Hippocampal formation (tissue), 2 donors: ENCODE measurements at regions not wholly inside any gene's neighbourhood (a gene's known extent, or its start where the extent isn't known, plus 50 kb on each side); places are given as distances from the start of the nearest gene placed in this dataset.

Experiments used
- DNase-seq, 2 donors: peaks; one replicate each; lab custom pipeline; 2025; lab: John Stamatoyannopoulos, UW

GRCh38 chr1:58136387-58136786 lies 410.1 kb downstream of the OMA1 start:
- no peak for DNase-seq

- no peak for DNase-seq
Observed at GRCh38 chr1:58135821-58136321, 410.7 kb downstream of the OMA1 start.

GRCh38 chr1:58133562-58133961 lies 413.0 kb downstream of the OMA1 start:
- DNase-seq: no peak

- no peak for DNase-seq
Observed at GRCh38 chr1:58123051-58123450, 423.5 kb downstream of the OMA1 start.

GRCh38 chr1:58119971-58120370 lies 426.6 kb downstream of the OMA1 start:
- DNase-seq: no peak

DNA sequence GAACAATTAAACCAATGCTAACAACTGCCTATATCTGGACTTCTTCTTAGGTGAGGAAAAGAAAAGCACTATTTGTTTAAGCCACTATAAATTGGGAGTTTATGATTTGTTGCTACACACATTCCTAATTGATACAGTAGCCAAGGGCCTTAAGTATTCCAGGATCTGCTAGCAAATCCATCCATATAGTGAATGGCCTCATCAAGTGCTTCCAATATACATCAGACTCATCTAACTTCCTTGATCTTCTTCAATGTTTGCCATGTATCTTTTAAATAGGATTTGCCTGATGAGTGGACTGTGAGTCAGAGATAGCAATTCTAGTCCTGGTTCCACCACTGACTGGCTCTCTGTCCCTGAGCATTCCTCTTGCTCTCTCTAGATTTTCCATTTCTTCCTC lies 430.2 kb downstream of the OMA1 start:
- no peak for DNase-seq

DNA sequence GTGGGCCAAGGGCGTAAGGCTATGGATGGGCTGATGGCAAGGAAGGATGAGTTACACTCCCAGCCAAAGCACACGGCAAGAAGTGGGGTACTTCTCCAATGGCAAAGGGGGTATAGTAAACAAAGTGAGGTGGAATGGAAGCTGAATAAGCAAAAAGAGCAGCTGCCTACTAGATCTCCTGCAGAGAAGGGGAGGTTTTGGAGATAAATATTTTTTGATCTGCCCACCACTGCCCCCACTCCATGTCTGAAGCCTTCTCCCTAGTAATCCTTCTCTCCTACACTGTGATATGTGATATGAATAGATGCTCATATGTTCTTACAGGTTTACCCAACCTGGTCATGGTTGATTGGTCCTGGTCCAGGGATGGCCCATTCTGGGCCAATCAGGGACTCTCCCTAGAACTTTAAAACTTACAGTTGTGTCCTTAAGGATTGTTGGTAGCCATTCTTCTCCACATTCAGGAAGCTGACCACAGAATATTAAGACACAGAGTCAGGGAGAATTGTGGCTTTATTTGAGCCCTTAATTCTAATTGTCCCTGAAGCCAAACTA lies 436.8 kb downstream of the OMA1 start:
- no peak for DNase-seq

- DNase-seq: no peak
Observed at GRCh38 chr1:58108783-58109182, 437.7 kb downstream of the OMA1 start.

DNA sequence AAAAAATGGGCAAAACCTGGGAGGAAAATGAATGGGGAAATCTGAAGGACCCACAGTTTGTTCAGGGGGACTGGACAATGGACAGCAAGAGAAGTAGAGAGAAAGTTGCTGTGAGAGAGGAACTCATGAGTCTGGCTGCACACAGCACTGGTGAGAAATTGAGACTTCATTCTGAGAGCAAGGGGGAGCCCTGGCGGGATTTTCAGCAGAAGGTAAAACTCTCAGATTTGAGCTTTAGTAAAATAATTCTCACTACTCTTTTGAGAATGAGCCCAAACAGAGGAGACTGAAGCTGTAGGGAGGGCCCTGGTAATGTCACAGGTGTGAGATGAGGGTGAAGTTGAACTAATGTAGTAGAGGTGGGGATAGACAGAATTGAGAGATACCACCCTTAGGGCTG lies 438.6 kb downstream of the OMA1 start:
- no peak for DNase-seq

GRCh38 chr1:58104960-58105359 lies 441.6 kb downstream of the OMA1 start:
- DNase-seq: no peak

- no peak for DNase-seq
Observed at GRCh38 chr1:58096714-58097113, 449.8 kb downstream of the OMA1 start.

- DNase-seq: no peak
Observed at GRCh38 chr1:58095183-58095582, 451.3 kb downstream of the OMA1 start.

DNA sequence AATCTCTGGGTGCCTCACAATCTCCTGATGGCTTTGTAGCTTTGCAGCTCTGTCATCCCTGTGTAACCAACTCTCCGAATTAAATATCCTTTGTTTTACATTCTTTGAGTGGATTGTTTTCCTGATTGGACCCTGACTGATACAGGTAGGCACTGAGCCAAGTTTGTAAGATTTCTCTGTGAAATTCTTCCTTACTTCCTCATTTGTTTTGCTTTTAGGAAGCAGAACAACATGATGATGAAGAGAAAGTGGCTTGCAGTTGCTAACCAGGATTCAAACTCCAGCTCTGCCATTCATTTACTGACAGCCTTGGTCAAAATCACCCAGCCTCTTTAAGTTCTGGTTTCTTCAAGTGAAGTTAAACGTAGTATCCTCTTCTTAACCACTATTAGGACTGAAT lies 452.3 kb downstream of the OMA1 start:
- DNase-seq: no peak

DNA sequence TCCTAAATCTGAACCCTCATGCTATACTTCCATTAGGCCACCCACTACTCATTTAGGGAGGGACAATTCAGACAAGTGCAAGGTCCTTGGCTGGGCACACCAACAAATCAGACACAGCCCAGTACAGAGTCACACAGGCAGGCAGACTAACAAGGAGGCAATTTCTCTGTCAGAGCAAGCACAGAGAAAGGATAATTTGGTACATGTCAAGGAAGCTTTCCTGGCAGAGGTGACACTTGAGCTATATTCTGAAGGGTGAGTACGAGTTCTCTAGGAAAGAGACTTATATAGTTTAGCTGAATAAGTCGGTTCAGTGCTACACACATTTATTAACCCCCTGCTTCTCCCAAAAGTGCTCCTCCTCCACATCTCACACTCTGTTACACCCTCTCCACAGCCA lies 455.9 kb downstream of the OMA1 start:
- no peak for DNase-seq

DNA sequence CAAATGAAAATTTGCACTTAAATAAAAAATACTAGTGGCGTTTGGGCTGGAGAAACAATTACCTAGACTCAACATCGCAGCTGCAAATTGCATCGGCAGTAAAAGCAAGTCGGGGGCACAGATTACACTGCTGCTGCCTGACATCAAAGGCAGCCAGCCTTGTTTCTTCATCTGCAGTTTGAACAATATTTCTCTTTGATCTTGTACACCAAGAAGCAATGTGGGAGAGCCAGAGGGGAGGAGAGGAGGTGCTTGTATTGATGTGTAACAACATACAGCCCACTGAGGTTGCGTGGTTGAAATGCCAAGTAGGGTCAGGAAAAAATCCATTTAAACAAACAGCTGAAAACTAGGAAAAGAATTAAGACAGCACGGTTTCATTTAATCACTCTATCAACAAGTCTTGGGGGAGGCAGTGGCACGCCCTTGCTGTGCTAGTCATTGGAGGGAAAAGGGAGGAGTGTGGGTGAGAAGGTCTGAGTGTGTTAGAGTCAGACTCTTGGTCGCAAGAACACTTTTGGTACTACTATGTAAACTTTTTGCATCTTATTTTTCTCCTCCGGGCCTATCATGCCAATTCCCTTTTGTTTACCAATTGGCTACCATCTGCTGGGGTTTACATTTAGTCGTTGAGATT lies 456.5 kb downstream of the OMA1 start:
- DNase-seq: no peak

DNA sequence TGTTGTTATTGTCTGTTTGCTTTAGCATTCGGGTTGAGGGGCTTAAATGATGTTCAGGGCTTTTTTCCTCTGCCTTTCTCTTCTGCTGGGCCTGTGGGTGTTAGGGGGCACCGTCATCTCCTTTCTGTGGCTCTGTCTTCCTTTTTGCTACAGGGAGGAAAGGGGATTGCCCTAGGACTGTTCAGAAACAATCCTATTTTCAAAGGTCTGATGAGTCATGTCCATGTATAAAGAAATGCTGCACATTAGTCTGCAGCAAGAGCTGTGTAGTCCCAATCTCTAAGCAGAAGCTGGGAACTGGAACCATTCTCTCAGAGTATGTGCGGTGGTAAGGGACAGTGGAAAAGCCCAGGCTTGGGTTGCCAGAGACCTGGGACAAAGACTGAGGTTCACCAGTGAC lies 462.3 kb downstream of the OMA1 start:
- DNase-seq: no peak

DNA sequence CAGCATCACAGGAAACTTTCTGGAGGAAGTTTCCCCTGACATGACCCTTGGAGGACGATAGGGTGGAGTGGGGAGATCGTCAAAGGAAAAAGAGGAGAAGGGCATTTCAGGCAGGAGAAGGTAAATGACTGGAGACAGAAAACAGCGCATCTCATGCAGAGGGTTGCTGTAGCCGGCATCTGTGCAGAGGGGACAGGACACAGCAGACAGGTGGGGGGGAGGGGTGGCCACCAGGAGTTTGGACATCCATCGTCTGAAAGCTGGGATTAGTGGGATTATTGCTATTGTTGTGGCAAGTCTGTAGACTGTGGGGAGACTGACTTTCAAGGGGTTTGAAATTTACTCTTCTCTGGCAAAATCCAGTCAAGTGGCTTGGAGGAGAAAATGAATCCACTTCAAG lies 463.9 kb downstream of the OMA1 start:
- DNase-seq: no peak

GRCh38 chr1:58076258-58076657 lies 470.3 kb downstream of the OMA1 start:
- DNase-seq: no peak

DNA sequence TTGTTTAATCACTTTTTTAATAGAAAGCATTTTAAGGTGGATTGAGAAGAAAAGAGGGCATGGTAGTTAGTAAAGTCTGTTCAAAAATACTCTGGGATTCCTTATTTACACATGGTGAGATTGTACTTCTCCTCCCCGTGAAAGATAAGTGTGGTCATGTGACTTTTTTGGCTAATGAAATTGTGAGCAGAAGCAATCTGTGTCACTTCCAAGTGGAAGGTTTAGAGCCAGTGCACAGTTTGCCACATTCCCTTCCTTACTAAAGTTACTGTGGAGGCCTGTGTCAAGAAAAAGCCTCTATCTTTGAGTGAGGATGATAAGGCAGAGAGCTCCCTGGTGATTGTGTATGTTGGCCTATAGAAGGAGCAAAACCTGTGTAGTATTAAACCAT lies 471.3 kb downstream of the OMA1 start:
- no peak for DNase-seq

DNA sequence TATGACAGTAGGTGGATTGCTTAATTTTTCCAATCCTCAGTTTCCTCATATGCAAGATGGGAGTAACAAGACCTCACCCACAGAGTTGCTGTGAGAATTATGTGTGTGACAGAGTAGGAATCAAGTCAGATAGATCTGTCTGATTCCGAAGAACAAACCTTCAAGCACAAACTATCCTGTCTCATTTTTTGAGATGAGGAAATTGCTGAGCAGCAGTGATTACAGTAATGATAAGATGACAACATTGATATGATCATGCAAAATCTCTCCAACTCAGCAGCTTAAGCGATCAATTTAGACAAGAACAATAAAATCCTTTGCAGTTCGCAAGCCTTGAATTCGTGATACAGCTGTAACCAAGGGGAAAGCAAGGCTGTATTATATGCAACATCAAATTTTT lies 474.1 kb downstream of the OMA1 start:
- DNase-seq: no peak

GRCh38 chr1:58067082-58067481 lies 479.4 kb downstream of the OMA1 start:
- DNase-seq: no peak

DNA sequence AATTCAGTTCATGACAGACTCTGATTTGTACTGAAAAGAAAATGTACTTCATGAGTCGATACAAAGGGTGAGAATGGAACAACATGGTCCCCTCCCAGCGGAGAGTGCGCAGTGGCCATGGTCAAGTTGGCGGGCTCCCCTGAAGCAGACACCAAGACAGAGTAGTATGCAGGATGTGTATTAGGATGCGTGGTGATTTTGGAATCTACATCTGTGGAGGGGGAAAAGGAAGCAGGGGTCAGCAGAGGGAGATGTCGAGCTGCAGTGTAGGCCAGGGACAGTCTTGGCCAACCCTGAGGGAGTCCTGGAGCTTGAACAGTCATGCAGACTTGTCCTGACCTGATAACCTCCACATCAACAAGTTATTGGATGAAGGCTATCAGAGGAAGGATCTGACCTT lies 481.0 kb downstream of the OMA1 start:
- no peak for DNase-seq

DNA sequence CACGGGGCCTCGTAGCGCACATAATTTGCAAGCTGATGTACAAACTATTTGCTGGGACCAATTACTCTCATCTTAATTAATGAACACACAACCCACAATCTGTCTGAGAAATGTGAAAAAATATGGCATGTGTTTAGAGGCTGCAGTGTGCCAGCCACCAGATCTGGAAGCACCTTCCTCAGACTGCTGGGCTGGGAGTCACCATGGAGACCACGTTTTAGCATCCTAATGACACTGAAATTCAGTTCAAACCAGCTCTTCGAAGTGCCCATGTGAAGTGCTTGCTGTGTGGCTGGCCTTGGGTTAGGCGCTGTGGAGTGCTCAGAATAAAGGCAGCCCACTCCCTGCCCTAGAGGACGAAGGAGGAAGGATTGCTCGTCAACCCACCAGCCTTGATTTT lies 482.4 kb downstream of the OMA1 start:
- DNase-seq: no peak

DNA sequence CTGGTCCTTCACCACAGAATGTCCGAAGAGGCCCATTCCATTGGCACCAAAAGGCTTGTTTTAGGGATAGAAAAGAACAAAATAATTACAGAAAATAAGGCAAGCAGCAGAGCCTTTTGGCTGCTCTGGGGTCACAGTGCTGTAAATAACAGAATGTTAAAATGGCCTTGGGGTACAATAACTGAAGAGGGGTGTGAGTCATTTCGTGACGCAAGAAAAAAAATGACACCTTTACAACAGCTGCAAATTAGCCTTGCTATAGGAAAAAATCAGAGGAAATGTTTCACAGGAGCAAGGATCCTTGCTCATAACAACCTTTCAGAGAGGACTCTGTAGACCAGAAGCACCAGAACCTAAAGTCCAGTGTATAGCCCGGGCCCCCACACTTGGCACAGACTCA lies 483.4 kb downstream of the OMA1 start:
- no peak for DNase-seq
